NCI-H1694 treated with DMSO at 0.1 percent for 48 hours (cell line): ENCODE measurements at regions not wholly inside any gene's neighbourhood (a gene's known extent, or its start where the extent isn't known, plus 50 kb on each side); places are given as distances from the start of the nearest gene placed in this dataset.
"Not testable (repeated sequence)": the region's sequence is repeated elsewhere in the genome, so short reads cannot be mapped to it uniquely, and the experiment has no call there.

Experiments used
- DNase-seq: peaks from one replicate; lab custom pipeline; 2025; lab: John Stamatoyannopoulos, UW

- not testable (repeated sequence) for DNase-seq
Observed at GRCh38 chr5:134471858-134472449, 53.5 kb upstream of the JADE2 start.

- no peak for DNase-seq
Observed at GRCh38 chr5:134468921-134469400, 56.5 kb upstream of the JADE2 start.

GRCh38 chr5:134467231-134467630 lies 55.5 kb upstream of the CDKN2AIPNL start:
- no peak for DNase-seq

- peak; percentile 74 for DNase-seq
Observed at GRCh38 chr5:134466241-134467069, 54.8 kb upstream of the CDKN2AIPNL start.

GRCh38 chr5:134465816-134466240 lies 54.1 kb upstream of the CDKN2AIPNL start:
- peak; percentile 17 for DNase-seq

GRCh38 chr5:134464988-134465815 lies 53.5 kb upstream of the CDKN2AIPNL start:
- no peak for DNase-seq

GRCh38 chr5:134463991-134464760 lies 52.5 kb upstream of the CDKN2AIPNL start:
- DNase-seq = no peak

GRCh38 chr5:134463176-134463720 lies 51.6 kb upstream of the CDKN2AIPNL start:
- no peak for DNase-seq

- no peak for DNase-seq
Observed at GRCh38 chr5:134462761-134463160, 51.1 kb upstream of the CDKN2AIPNL start.

GRCh38 chr5:134462047-134462575 lies 50.4 kb upstream of the CDKN2AIPNL start:
- DNase-seq = no peak
